ENCODE measurements at regions not wholly inside any gene's neighbourhood (a gene's known extent, or its start where the extent isn't known, plus 50 kb on each side); places are given as distances from the start of the nearest gene placed in this dataset.

- Mint-ChIP-seq H3K9me3 (no peaks in the 10 kb centered on the region), H3K36me3 (no peaks in the 10 kb centered on the region), H3K4me3 (no peak overlapping the region), H3K27me3 (ENCODE audit: low read depth in 2 of 2) (peaks cover 0 to 4% of the 10 kb centered on the region in 2 donors), H3K27ac (no peak overlapping the region), H3K4me1 (no peaks in the 10 kb centered on the region)
- Histone ChIP-seq H3K27me3 (ENCODE audit: control insufficient read depth, insufficient read depth, low read length) (no peaks in the 10 kb centered on the region), H3K36me3 (ENCODE audit: control insufficient read depth, insufficient read depth, low read length) (no peaks in the 10 kb centered on the region), H3K4me1 (ENCODE audit: control insufficient read depth, insufficient read depth, low read length) (no peaks in the 10 kb centered on the region), H3K4me3 (ENCODE audit: low read length) (no peak overlapping the region), H3K9me3 (ENCODE audit: control insufficient read depth, insufficient read depth, low read length) (no peaks in the 10 kb centered on the region), H3K27ac (ENCODE audit: low read length) (no peak overlapping the region)
- no peak for TF ChIP-seq CTCF (IDR thresholded peaks at IDR 0.05)
- intact Hi-C loops (cut with micrococcal nuclease), result no loop called here
- WGBS (ENCODE audit: insufficient coverage), result no CpG with 5 or more reads among the region's 1 CpG
- ATAC-seq (no peak), DNase-seq (no peak)
These were observed 390.8 kb downstream of the ZFHX3 start for GRCh38 chr16:72657164-72657563.

DNA sequence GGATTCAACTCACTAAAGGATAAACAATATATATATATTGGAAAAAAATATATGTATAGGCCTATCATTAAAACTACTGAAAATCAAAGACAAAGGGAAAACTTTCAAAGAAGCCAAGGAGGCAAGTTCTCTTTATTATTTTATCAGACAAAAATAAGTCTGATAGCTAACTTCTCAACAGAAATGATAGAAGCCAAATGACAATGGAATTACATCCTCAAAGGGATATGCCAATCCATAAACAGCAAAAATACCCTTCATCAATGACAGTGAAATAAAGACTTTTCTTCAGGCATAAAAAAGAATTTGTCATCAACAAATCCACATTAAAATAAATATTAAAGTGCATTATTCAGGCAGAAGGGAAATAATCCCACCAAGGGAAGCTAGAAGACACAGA is 393.4 kb downstream of the ZFHX3 start:
- no peaks in the 10 kb centered on the region for H3K27me3 ChIP-seq (ENCODE audit: control insufficient read depth, insufficient read depth, low read length)
- no peaks in the 10 kb centered on the region for H3K9me3 Mint-ChIP-seq
- ATAC-seq, result no peak
- H3K27ac Mint-ChIP-seq, result no peak overlapping the region
- no peak for DNase-seq
- no peak overlapping the region for H3K27ac ChIP-seq (ENCODE audit: low read length)
- intact Hi-C loops (cut with micrococcal nuclease), result no loop called here
- H3K27me3 Mint-ChIP-seq (ENCODE audit: low read depth in 2 of 2), result peaks cover 0 to 4% of the 10 kb centered on the region in 2 donors
- H3K4me3 Mint-ChIP-seq, result no peak overlapping the region
- H3K4me1 ChIP-seq (ENCODE audit: control insufficient read depth, insufficient read depth, low read length), result no peaks in the 10 kb centered on the region
- H3K9me3 ChIP-seq (ENCODE audit: control insufficient read depth, insufficient read depth, low read length), result no peaks in the 10 kb centered on the region
- H3K36me3 Mint-ChIP-seq, result no peaks in the 10 kb centered on the region
- TF ChIP-seq CTCF (IDR thresholded peaks at IDR 0.05), result no peak
- H3K4me1 Mint-ChIP-seq, result no peaks in the 10 kb centered on the region
- no peak overlapping the region for H3K4me3 ChIP-seq (ENCODE audit: low read length)
- no peaks in the 10 kb centered on the region for H3K36me3 ChIP-seq (ENCODE audit: control insufficient read depth, insufficient read depth, low read length)

DNA sequence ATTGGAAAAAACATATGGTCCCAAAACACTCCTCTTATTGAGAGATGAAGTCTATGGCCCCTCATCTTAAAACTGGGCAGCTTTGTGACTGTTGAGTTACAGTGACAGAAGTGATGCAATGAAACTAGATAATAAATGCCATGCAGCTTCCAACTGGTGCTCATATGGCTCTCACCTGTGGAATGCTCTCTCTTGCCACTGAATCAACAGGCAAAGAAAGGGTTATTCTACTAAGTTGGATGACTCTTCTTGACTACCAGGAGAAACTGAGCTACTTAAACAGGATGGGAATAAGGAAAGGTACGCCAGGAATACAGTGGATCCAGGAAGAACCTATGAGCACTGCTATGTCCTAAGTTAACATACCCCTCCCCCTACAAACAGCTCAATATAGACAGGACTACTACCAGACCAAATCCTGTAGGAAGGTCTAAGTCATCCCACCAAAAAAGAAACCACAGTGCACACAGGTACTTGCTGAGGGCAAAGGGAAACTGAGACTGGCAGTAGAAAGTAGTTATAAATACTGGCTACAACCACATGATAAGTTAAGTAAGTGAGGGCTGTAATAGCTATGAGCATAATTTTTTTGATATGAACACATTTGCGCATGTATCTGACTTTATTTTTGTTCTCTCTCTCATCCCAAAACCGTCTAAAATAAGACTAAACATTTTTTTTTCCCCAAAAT is 398.5 kb downstream of the ZFHX3 start:
- H3K36me3 Mint-ChIP-seq, result no peaks in the 10 kb centered on the region
- H3K27ac Mint-ChIP-seq, result no peak overlapping the region
- Histone ChIP-seq H3K9me3 (ENCODE audit: control insufficient read depth, insufficient read depth, low read length) (no peaks in the 10 kb centered on the region), H3K27ac (ENCODE audit: low read length) (no peak overlapping the region), H3K4me1 (ENCODE audit: control insufficient read depth, insufficient read depth, low read length) (no peaks in the 10 kb centered on the region), H3K4me3 (ENCODE audit: low read length) (no peak overlapping the region), H3K36me3 (ENCODE audit: control insufficient read depth, insufficient read depth, low read length) (no peaks in the 10 kb centered on the region), H3K27me3 (ENCODE audit: control insufficient read depth, insufficient read depth, low read length) (no peaks in the 10 kb centered on the region)
- H3K4me1 Mint-ChIP-seq, result no peaks in the 10 kb centered on the region
- 88% methylated on average over 2 of the region's 3 CpGs for WGBS (ENCODE audit: insufficient coverage)
- no peak for DNase-seq
- no peaks in the 10 kb centered on the region for H3K27me3 Mint-ChIP-seq (ENCODE audit: low read depth in 2 of 2)
- no peaks in the 10 kb centered on the region for H3K9me3 Mint-ChIP-seq
- H3K4me3 Mint-ChIP-seq, result no peak overlapping the region
- TF ChIP-seq CTCF (IDR thresholded peaks at IDR 0.05), result no peak
- no peak for ATAC-seq
- intact Hi-C loops (cut with micrococcal nuclease), result no loop called here

DNA sequence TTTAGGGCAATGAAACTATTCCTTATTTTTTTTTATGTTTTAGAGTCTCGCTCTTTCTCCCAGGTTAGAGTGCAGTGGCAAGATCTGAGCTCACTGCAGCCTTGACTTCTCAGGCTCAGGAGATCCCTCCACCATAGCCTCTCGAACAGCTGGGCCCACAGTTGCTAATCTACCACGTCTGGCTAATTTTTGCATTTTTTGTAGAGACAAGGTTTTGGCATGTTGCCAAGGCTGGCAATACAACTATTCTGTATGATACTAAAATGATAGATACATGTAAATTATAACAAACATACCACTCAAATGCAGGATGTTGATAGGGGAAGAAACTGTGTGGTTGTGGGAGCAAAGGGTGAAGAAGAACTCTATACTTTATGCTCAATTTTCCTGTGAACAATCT is 401.3 kb downstream of the ZFHX3 start:
- Mint-ChIP-seq H3K36me3 (no peaks in the 10 kb centered on the region), H3K4me3 (no peak overlapping the region), H3K27me3 (ENCODE audit: low read depth in 2 of 2) (no peaks in the 10 kb centered on the region), H3K9me3 (no peaks in the 10 kb centered on the region), H3K4me1 (no peaks in the 10 kb centered on the region), H3K27ac (no peak overlapping the region)
- H3K36me3 ChIP-seq (ENCODE audit: control insufficient read depth, insufficient read depth, low read length), result no peaks in the 10 kb centered on the region
- TF ChIP-seq CTCF (IDR thresholded peaks at IDR 0.05), result no peak
- ATAC-seq (no peak), DNase-seq (no peak)
- no peak overlapping the region for H3K4me3 ChIP-seq (ENCODE audit: low read length)
- intact Hi-C loops (cut with micrococcal nuclease), result no loop called here
- no peaks in the 10 kb centered on the region for H3K4me1 ChIP-seq (ENCODE audit: control insufficient read depth, insufficient read depth, low read length)
- 83% methylated on average over 3 of the region's 3 CpGs for WGBS (ENCODE audit: insufficient coverage)
- no peaks in the 10 kb centered on the region for H3K9me3 ChIP-seq (ENCODE audit: control insufficient read depth, insufficient read depth, low read length)
- no peak overlapping the region for H3K27ac ChIP-seq (ENCODE audit: low read length)
- no peaks in the 10 kb centered on the region for H3K27me3 ChIP-seq (ENCODE audit: control insufficient read depth, insufficient read depth, low read length)
